GM19397 (cell line): ENCODE measurements at regions not wholly inside any gene's neighbourhood (a gene's known extent, or its start where the extent isn't known, plus 50 kb on each side); places are given as distances from the start of the nearest gene placed in this dataset.
A peak's percentile ranks its signal among the peaks of the same experiment; 100 is the strongest.

Source experiments
- ATAC-seq: cut with Tn5 transposase; IDR thresholded peaks from one replicate; pipeline ENCODE4 v1.9.1; 2021; ENCODE audit warnings: mild to moderate bottlenecking, moderate library complexity; ENCODE audit not compliant: unreplicated experiment

DNA sequence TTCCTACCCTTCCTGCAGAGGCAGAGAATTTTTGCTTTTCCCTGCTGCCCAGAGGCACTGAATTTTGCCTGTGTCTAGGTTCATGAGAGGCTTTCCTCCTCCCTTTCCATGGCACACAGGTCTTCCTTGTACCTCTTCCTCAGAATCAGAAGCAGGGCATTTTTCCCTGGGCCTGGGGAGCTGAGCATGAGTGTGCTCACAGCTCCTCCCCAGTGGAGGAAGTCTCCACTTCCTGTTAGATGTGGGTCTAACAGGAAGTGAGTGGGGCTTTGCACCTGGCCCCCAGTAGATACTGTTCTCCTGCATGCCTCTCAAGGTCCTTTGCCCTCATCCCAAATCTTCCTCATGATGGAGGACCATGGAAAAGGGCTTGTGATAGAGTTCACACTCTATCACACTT is 297.2 kb upstream of the FIGN start:
- ATAC-seq = no peak

DNA sequence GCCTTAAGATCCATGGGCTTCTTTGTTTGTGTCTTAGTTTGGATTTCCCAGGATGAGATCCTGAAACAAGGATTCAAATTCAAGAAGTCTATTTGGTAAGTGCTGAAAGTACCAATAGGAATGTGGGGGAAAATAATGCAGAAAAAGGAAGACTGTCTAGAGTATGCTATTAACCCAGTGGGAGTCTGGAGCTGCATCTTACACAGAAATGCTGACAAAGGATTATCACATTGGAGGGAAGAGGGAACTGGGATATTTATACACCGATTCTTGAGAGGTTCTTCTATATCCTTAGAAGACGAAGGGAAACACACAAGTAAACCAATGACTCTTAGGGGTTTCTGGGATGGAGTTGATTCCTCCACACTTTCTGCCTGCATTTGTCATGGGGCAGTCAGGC is 294.8 kb upstream of the FIGN start:
- no peak for ATAC-seq

DNA sequence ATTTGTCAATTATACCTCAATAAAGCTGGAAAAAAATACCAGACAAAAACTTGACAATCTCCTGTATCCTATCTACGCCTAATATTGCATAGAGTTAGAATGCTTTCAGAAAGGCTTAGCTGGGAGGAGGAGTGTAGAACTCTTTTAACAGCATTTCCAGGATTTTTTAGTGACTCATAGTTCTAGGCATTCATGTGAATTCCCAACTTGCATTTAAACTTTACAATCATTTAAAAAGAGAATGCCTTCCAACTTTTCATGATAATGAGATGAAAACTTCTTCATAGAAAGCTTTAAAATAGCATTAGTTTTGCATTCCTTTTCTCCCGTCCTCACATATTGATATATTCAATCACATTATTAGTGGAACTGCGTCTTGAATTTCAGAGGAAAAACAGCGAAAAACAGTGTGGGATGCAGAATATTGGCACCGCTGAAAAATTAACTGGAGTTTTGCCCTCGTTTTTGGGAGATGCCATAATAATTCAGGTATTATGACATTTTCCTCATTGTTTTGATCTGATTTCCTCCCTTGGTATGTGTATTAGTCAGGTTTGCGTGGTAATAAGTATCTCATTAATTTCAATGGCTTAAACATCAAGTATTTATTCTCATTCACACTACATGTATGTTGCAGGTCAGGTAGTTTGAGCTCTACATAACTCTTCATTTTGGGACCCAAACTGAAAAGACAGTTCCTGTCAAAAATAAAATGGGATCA is 293.2 kb upstream of the FIGN start:
- ATAC-seq = no peak

DNA sequence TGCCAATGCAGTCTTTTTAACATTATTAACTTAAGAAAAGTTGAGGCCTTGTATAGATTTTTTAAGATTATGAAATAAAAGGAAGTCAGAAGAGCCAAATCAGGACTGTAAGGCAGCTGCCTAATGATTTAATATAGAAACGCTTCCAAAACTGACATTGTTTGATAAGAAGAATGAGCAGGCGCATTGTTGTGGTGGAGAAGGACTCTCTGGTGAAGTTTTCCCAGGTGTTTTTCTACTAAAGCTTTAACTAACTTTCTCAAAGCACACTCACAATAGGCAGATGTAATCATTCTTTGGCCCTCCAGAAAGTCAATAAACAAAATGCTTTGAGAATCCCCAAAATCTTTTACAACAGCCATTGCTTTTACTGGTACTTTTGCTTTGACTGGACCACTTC is 288.6 kb upstream of the FIGN start:
- ATAC-seq = no peak

DNA sequence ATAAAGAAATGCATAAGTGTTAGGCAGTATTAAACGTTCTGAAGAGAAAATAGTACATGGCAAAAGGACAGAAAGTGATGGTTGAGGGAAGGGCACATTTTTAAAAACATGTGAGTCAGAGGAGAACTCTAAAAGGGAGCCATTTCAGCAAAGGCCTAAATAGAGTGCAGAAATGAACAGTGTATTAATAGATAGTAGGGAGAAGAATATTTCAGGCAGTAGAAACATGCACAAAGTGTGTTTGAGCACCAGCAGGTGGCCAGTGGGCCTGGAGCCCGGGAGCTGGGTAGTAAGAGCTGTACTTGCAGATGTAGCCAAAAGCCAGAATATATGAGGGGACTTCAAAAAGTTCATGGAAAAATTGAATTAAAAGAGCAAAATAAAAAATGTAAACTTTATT is 288.1 kb upstream of the FIGN start:
- no peak for ATAC-seq

DNA sequence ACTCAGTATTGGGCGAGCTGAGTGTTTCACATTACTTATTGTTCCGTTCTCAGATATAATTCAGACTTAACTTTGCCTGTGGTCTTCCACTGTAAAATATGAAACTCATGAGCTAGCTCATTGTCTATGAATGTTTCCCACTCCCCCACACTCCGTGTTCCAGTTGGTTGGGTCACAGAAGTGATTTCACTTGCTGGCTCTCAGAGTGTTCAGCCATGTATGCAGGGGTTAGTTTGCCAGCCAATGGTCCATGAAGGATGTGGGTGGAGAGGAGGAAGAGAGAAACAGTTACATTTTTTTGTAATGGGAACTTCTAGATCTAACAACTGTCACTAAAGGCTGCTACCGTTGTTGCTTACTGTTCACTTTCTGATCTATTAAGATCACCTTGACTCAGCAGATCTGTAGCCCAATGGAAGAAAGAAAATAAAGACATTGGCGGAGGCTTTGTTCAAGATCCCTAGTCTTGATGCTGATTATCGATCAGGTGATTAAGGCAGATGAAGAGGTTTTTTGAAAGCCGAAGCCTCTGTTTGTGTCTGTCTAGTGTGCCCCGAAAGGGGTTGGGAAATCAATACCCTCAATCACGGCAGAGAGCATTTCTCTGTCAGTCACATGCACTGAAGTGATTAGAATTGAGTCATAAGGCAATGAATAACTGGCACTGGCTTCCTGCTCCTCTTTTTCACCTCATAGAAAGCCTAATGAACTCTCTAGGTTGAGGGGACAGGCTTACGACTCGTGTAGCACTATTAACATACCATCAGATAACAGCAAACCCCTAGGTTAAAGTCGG is 279.7 kb upstream of the FIGN start:
- peak; percentile 94 for ATAC-seq

DNA sequence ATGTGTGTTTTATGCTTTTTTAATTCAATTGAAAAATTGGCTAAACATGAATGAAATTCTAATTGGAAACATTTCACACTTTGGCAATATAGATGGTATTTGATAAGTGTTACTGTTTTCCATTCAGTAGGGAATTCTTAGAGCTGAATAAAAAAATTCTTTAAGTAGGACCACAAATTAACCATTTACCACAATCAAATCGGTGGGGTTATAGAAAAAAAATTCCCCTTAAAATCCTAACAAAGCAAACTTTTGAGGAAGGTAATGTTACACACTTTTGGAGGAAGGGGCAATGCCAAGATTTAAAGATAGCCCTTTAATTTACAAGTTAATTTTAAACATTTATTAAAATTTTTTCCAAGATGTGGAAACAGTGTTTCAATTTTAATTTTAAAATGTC is 279.0 kb upstream of the FIGN start:
- ATAC-seq = no peak

DNA sequence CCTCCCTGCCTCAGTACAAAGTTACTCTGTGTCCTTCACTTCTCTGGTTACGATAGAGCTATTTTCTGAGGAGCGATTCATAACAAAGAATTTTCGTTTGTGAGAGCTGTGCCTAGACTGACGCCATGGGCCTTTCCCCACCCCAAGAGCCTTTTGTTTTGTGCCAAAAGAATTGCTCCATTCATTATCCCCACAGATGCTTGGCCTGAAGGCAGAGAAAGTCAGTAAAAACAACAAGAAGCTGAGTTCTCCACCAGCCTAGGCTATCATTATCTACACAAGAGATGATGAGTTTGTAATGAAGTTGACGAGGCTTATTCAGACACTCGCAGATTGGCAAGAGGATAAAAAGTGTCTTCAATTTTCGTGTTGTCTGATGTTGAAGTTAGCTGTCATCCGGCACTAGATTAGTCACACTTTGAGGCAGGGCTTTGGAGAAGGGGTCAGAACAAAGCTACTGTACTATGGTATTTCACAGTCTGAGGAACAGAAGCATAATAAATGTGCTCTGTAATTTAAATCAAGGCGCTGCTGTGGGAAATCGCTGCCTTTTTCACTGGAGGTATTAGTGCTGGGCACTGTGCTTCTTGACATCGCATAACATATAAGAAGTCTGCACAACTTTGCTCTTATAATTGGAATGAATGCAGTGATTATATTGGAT is 278.4 kb upstream of the FIGN start:
- no peak for ATAC-seq

DNA sequence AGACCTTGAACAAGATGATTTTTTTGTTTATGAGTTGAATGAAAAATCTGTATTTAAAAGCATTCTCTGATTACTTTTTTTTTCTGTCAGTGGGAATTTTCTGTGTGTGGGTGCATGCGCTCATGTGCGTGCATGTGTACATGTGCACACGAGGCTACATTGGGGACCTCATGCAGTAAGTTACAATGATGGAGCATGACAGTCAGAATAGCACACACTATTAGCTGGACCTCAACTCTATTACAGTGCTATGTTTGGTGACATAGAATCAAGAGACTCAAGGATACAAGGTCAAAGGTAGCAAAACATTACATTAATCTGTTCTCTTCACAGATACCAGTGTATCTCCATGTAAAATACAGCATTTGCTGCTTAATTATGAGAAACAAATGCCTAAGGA is 276.8 kb upstream of the FIGN start:
- no peak for ATAC-seq

DNA sequence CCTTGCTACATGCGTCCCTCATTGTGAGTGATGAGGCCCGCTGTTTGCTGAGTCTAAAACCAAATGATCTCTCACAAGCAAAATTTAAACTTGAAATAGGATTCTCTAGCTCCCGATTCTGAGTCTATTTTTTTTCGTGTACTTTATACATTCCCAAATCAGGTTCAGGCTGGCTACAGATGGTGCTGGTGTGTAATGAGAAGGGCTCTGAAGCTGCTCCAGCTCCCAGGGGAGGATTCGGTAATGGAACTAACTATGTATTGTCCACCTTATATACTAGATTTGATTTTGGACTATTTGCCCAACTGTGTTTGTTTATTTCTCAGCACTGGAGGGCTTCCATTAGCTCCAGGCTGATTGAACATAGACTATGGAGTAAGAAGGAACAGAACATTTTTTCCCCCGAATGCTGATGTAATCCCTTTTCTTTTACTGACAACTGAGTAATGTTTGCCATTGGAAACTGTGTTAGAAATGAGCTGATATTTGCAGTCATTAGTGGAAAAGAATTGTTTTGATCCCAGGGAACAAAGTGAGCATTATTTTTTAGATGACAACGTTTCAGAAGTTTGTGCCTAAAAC is 274.0 kb upstream of the FIGN start:
- no peak for ATAC-seq

DNA sequence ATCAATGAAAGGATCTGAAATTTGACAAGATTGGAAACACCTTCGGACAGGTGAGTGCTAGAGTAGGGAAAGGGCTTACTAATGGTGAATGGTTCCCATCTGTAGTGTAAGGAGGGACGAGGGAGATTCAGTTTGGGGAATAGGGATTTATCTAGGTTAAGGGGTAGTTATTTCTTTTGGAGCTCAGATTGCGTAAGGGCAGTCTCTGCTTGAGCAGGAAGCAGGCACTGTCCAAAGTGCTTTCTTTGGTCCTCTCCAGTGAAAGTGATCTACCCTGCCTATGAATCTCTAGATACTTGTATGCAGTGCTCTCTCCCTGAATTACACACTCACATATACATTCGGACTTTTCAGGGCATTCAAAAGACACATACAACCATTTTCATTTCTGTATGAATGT is 272.9 kb upstream of the FIGN start:
- no peak for ATAC-seq

DNA sequence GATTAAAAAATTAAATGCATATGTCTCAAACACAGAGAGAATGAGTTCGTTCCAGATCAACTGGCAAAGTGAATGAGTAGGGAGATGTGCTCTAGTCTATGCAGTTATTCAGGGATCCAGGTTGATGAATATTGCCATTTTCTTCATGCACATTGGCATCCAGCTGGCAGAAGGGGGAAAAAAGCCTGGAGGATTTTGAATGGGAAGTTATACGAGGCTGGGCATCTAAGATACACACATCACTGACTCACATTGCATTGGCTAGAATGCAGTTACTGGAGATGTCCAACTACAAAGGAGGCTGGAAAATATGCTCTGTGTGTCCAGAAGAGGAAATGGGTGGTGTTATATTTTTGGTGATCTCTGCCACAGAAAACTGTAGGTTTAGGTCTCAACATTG is 270.9 kb upstream of the FIGN start:
- ATAC-seq = no peak

DNA sequence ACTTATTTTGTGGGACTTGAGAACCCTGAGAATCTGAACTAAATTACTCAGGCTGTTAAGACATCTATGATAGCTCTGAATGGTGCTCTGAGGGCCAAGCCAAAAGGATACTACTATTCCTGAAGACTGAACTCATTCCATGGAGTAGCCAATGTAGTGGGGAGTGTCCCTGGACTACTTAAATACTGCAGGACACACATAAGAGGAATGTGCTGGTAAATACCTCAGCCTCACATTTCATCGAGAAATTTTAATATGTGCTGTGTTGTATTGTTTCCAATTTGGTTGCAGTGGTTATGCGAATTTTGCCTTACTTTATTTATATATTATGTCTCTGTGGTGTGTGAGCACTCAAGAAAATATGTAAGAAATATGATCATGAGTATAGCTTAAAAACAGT is 264.4 kb upstream of the FIGN start:
- ATAC-seq = no peak

DNA sequence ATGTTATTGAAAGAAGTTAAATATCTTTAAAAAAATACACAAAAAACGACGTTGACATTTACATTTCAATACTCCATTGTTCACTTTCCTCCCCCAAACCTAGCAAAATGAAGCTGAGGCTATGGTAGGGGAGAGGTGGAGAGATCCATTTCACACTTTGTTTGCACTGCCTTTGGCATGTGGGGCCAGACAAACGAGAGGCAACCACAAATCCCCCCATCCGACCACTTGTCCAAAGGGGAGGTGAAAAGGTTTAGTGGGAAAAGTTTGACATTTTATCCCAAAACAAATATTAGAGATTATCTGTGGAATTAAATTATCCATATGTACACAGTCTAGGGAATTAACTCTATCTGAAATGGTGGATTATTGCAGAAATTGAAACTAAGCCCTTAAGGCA is 261.7 kb upstream of the FIGN start:
- ATAC-seq = no peak

DNA sequence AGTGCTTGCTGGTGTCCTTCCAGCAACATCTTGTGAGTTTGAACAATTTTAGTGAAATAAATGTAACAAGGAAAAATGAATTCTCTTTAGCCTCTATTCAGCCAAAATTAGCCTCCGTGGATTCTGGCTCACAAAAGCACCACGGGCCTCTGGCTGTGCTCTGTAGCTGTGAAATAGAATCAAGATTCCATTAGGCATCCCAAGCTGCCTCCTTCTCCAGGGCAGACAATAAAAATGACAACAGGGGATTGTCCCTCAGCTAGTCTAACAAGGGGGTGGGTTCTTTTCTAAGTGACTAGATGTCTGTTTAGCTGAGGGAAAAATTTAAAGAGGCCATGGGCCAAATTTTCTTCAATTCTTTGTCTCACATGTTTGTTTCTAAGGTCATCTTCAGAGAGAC is 254.7 kb upstream of the FIGN start:
- ATAC-seq = no peak

DNA sequence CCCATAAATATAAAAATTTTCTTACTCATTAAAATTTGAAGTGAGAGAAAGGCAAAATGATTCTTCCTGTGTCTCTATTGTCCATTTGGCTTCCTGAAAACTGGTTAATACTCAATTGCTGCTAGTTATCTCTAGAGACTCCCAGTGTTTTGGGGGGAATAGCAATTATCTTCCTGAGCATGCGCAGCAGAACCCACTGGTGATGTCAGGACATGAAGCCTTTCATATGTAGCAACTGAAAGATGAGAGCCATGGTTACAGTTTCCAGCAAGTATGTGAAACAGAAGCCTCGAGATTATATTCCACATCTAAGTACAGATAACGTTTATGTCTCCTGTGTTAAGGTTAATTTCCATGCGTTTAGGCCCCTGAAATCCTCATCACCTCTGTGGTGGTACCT is 254.3 kb upstream of the FIGN start:
- ATAC-seq = no peak

DNA sequence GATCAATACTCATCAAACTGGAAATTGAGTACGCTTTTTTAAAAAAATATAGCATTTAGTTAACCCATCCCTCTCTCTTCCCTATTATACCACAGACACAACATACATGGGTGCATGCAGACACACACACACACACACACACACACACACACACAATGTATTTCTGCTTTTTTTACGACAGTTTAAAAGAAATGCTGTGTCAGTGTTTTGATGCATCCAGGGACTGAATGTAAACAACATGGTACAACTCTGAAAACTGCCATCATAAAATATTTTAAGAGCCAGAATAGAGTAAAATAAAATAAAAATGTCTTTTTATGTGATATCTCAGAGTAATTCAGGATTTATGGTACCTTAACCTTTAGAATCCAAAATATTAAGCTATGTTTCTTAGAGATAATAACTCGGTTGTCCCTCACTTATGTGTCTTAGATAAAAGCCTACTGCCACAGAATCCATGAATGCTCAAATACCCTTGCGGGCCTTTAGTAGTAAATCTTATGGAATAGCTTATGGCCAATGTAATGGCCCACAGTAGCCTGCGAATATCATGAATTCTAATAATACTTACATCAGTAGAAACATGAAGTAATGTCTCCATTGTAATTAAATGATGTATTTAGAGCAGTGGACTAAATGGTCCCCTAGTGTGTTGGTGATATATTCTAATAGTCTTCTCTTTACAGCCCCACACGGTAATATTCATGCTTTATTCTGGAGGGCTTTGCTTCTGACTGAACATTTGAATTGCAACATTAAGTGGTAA is 251.6 kb upstream of the FIGN start:
- no peak for ATAC-seq

DNA sequence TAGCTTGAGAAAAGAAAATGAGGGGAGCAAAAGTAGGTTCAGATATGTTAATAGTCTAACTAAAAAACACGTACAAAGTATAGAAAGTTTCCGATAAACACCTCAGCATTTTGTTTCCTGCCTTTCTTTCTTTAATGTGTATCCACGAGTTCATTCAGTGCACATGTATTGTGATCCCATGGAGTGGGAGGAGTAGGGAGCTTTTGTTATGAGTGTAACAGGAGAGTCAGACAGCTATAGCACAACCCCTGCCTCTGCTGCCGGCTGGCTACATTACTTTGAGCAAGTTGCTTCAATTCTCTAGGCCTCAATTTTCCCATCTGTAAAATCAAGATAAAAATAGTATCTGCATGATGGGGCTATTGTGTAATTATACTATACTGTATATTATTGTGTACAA is 249.2 kb upstream of the FIGN start:
- no peak for ATAC-seq

DNA sequence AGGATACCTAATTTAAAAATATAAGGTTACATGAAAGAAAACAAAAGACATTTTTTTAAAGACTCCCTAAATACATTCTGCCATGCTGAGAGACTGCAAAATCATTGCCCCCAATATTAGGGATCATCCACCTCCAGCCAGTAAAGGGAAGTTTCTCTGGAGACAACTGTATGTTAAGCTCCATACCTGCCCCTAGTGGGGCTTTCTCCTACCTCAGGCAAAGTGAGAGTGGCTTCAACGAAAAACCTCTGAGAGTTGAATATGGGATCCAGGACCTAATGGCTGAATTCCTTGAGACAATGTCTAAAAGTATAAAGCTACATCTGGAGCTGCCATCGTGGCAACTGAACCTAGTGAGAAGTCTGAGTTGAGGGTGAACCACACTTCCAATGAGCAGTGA is 248.1 kb upstream of the FIGN start:
- no peak for ATAC-seq

DNA sequence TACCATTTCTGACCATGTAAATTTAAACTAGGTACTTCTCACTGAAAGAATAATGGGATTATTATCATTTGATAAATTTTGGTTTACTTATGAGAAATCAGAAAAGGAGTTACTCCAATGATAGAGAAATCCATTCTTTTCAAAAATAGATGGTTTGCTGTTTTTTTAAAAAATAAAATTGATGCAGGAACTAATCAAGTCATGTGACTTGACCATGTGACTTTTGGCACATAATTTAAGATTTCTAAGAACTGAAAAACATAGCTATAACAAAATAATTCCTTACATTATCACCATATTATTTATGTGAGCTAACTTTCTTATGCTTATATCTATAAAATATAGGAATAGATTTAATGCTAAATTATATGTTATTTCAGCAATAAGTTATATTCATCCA is 247.1 kb upstream of the FIGN start:
- ATAC-seq = no peak

DNA sequence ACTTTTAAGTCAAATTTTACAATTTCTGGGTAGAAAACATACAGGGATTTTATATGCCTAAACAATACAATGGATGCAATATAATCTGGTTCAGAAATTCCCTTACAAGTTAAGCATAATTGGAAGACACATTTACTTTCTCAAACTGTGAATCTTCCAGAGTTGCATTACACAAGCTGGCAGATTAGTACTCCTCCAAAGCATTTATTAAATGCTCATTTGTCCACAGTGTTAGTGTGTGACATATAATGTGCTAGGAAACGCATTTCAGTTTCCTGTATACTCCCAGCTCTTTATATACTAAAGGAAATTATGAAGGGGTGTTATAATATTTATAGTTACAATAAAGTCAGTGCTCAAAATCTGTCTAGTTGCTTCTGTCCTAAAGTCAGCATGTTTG is 239.0 kb upstream of the FIGN start:
- no peak for ATAC-seq
